AG08396 (cell line): ENCODE measurements at regions not wholly inside any gene's neighbourhood (a gene's known extent, or its start where the extent isn't known, plus 50 kb on each side); places are given as distances from the start of the nearest gene placed in this dataset.

Experiments used
- DNase-seq: peaks from one replicate; pipeline ENCODE4 v3.0.0; 2012; ENCODE audit warnings: low spot score, mixed read lengths

- peak; percentile 75 for DNase-seq
Observed at GRCh38 chr9:95822583-95823431, 52.7 kb upstream of the ERCC6L2 start.

GRCh38 chr9:95822015-95822414 is 53.5 kb upstream of the ERCC6L2 start:
- no peak for DNase-seq

- no peak for DNase-seq
Observed at GRCh38 chr9:95820074-95820473, 55.4 kb upstream of the ERCC6L2 start.

GRCh38 chr9:95819636-95820035 is 55.9 kb upstream of the ERCC6L2 start:
- DNase-seq = no peak

GRCh38 chr9:95817205-95817604 is 58.3 kb upstream of the ERCC6L2 start:
- DNase-seq = no peak

GRCh38 chr9:95816716-95817115 is 58.8 kb upstream of the ERCC6L2 start:
- no peak for DNase-seq

- DNase-seq = no peak
Observed at GRCh38 chr9:95815961-95816360, 59.5 kb upstream of the ERCC6L2 start.

GRCh38 chr9:95815133-95815532 is 60.4 kb upstream of the ERCC6L2 start:
- peak; percentile 41 for DNase-seq

- no peak for DNase-seq
Observed at GRCh38 chr9:95813923-95814322, 61.6 kb upstream of the ERCC6L2 start.

GRCh38 chr9:95810814-95811213 is 64.7 kb upstream of the ERCC6L2 start:
- DNase-seq = no peak

- DNase-seq = no peak
Observed at GRCh38 chr9:95810133-95810532, 65.4 kb upstream of the ERCC6L2 start.

GRCh38 chr9:95809686-95810085 is 65.8 kb upstream of the ERCC6L2 start:
- DNase-seq = no peak

GRCh38 chr9:95808011-95808410 is 67.5 kb upstream of the ERCC6L2 start:
- no peak for DNase-seq

- DNase-seq = peak; percentile 35
Observed at GRCh38 chr9:95807326-95807947, 68.1 kb upstream of the ERCC6L2 start.

- DNase-seq = no peak
Observed at GRCh38 chr9:95803197-95803596, 72.3 kb upstream of the ERCC6L2 start.

GRCh38 chr9:95801797-95802196 is 73.7 kb upstream of the ERCC6L2 start:
- DNase-seq = no peak

- no peak for DNase-seq
Observed at GRCh38 chr9:95796029-95796428, 79.5 kb upstream of the ERCC6L2 start.

- peak; percentile 60 for DNase-seq
Observed at GRCh38 chr9:95793924-95794828, 81.3 kb upstream of the ERCC6L2 start.

GRCh38 chr9:95791695-95792094 is 83.8 kb upstream of the ERCC6L2 start:
- DNase-seq = no peak

GRCh38 chr9:95791286-95791685 is 84.2 kb upstream of the ERCC6L2 start:
- no peak for DNase-seq

GRCh38 chr9:95788521-95788991 is 86.9 kb upstream of the ERCC6L2 start:
- DNase-seq = no peak

- no peak for DNase-seq
Observed at GRCh38 chr9:95788021-95788420, 87.5 kb upstream of the ERCC6L2 start.
